ENCODE measurements at regions not wholly inside any gene's neighbourhood (a gene's known extent, or its start where the extent isn't known, plus 50 kb on each side); places are given as distances from the start of the nearest gene placed in this dataset.

- H3K9me3 ChIP-seq (ENCODE audit: control insufficient read depth, insufficient read depth, low read depth, low read length): no peaks in the 10 kb centered on the region
- H3K4me1 ChIP-seq (ENCODE audit: control insufficient read depth, extremely low read depth, insufficient read depth, low read length): no peaks in the 10 kb centered on the region
- no peaks in the 10 kb centered on the region for H4K20me1 ChIP-seq (ENCODE audit: control insufficient read depth, extremely low read depth, insufficient read depth, low read length)
- no peak for TF ChIP-seq EZH2 (IDR thresholded peaks at IDR 0.05; ENCODE audit: low read length, missing control alignments)
- TF ChIP-seq, protein P1, sequence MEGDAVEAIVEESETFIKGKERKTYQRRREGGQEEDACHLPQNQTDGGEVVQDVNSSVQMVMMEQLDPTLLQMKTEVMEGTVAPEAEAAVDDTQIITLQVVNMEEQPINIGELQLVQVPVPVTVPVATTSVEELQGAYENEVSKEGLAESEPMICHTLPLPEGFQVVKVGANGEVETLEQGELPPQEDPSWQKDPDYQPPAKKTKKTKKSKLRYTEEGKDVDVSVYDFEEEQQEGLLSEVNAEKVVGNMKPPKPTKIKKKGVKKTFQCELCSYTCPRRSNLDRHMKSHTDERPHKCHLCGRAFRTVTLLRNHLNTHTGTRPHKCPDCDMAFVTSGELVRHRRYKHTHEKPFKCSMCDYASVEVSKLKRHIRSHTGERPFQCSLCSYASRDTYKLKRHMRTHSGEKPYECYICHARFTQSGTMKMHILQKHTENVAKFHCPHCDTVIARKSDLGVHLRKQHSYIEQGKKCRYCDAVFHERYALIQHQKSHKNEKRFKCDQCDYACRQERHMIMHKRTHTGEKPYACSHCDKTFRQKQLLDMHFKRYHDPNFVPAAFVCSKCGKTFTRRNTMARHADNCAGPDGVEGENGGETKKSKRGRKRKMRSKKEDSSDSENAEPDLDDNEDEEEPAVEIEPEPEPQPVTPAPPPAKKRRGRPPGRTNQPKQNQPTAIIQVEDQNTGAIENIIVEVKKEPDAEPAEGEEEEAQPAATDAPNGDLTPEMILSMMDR (conservative IDR thresholded peaks at IDR 0.05 in 1 of 2, IDR thresholded peaks at IDR 0.05 in 1 of 2; ENCODE audit: low read depth in 1 of 2, low read length in 2 of 2): no peak
- H3K79me2 ChIP-seq (ENCODE audit: control insufficient read depth, insufficient read depth, low read length): no peaks in the 10 kb centered on the region
- no peak for DNase-seq (ENCODE audit: low read depth in 2 of 2)
- no peaks in the 10 kb centered on the region for H3K27me3 ChIP-seq (ENCODE audit: control insufficient read depth, insufficient read depth, low read length)
- no peak overlapping the region for H3K9ac ChIP-seq (ENCODE audit: insufficient read depth, low read length)
- no peak overlapping the region for H3K4me2 ChIP-seq (ENCODE audit: extremely low read depth, insufficient read depth, low read length)
- no peak overlapping the region for H2AFZ ChIP-seq (ENCODE audit: low read length)
- H3K4me3 ChIP-seq (replicated peaks in 1 of 4; ENCODE audit: control extremely low read depth in 1 of 4, insufficient read depth in 1 of 4, low read depth in 3 of 4, low read length in 4 of 4): no peak overlapping the region
- H3K36me3 ChIP-seq (ENCODE audit: control insufficient read depth, insufficient read depth, low read length): no peaks in the 10 kb centered on the region
- H3K27ac ChIP-seq (ENCODE audit: insufficient read depth, low read length): no peak overlapping the region
These were observed 125.3 kb upstream of the GPC1 start for GRCh38 chr2:240310201-240310600.

DNA sequence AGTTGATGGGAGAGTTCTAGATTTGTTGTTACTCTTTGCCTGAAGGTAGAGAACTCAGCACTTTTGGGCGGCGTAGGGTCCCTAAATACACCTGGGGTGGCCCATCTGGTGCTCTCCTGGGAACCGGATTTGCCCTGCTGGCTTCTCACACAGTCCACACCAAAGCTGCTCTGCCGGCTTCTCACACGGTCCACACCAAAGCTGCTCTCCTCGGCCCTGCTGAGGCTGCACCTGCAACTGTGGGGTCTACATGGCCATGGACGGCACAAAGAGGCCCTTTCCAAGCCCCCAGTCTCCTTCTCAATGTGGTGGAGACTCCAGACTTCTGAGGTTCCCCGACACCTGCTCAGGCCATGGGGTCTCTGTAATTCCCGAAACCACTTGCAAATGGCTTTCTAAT is 124.8 kb upstream of the GPC1 start:
- TF ChIP-seq EZH2 (IDR thresholded peaks at IDR 0.05; ENCODE audit: low read length, missing control alignments): no peak
- TF ChIP-seq, protein P1 (conservative IDR thresholded peaks at IDR 0.05 in 1 of 2, IDR thresholded peaks at IDR 0.05 in 1 of 2; ENCODE audit: low read depth in 1 of 2, low read length in 2 of 2): no peak
- no peak overlapping the region for H3K27ac ChIP-seq (ENCODE audit: insufficient read depth, low read length)
- no peak overlapping the region for H3K9ac ChIP-seq (ENCODE audit: insufficient read depth, low read length)
- no peak overlapping the region for H2AFZ ChIP-seq (ENCODE audit: low read length)
- no peaks in the 10 kb centered on the region for H4K20me1 ChIP-seq (ENCODE audit: control insufficient read depth, extremely low read depth, insufficient read depth, low read length)
- no peaks in the 10 kb centered on the region for H3K79me2 ChIP-seq (ENCODE audit: control insufficient read depth, insufficient read depth, low read length)
- no peaks in the 10 kb centered on the region for H3K4me1 ChIP-seq (ENCODE audit: control insufficient read depth, extremely low read depth, insufficient read depth, low read length)
- no peak overlapping the region for H3K4me2 ChIP-seq (ENCODE audit: extremely low read depth, insufficient read depth, low read length)
- no peaks in the 10 kb centered on the region for H3K9me3 ChIP-seq (ENCODE audit: control insufficient read depth, insufficient read depth, low read depth, low read length)
- no peak for DNase-seq (ENCODE audit: low read depth in 2 of 2)
- H3K4me3 ChIP-seq (replicated peaks in 1 of 4; ENCODE audit: control extremely low read depth in 1 of 4, insufficient read depth in 1 of 4, low read depth in 3 of 4, low read length in 4 of 4): no peak overlapping the region
- no peaks in the 10 kb centered on the region for H3K27me3 ChIP-seq (ENCODE audit: control insufficient read depth, insufficient read depth, low read length)
- no peaks in the 10 kb centered on the region for H3K36me3 ChIP-seq (ENCODE audit: control insufficient read depth, insufficient read depth, low read length)

- H3K4me1 ChIP-seq (ENCODE audit: control insufficient read depth, extremely low read depth, insufficient read depth, low read length): no peaks in the 10 kb centered on the region
- H3K27me3 ChIP-seq (ENCODE audit: control insufficient read depth, insufficient read depth, low read length): no peaks in the 10 kb centered on the region
- H3K4me3 ChIP-seq (replicated peaks in 1 of 4; ENCODE audit: control extremely low read depth in 1 of 4, insufficient read depth in 1 of 4, low read depth in 3 of 4, low read length in 4 of 4): no peak overlapping the region
- no peaks in the 10 kb centered on the region for H3K36me3 ChIP-seq (ENCODE audit: control insufficient read depth, insufficient read depth, low read length)
- TF ChIP-seq, protein P1 (conservative IDR thresholded peaks at IDR 0.05 in 1 of 2, IDR thresholded peaks at IDR 0.05 in 1 of 2; ENCODE audit: low read depth in 1 of 2, low read length in 2 of 2): no peak
- TF ChIP-seq EZH2 (IDR thresholded peaks at IDR 0.05; ENCODE audit: low read length, missing control alignments): no peak
- no peaks in the 10 kb centered on the region for H4K20me1 ChIP-seq (ENCODE audit: control insufficient read depth, extremely low read depth, insufficient read depth, low read length)
- H3K4me2 ChIP-seq (ENCODE audit: extremely low read depth, insufficient read depth, low read length): no peak overlapping the region
- DNase-seq (ENCODE audit: low read depth in 2 of 2): no peak
- no peaks in the 10 kb centered on the region for H3K9me3 ChIP-seq (ENCODE audit: control insufficient read depth, insufficient read depth, low read depth, low read length)
- H3K27ac ChIP-seq (ENCODE audit: insufficient read depth, low read length): no peak overlapping the region
- no peaks in the 10 kb centered on the region for H3K79me2 ChIP-seq (ENCODE audit: control insufficient read depth, insufficient read depth, low read length)
- no peak overlapping the region for H3K9ac ChIP-seq (ENCODE audit: insufficient read depth, low read length)
- no peak overlapping the region for H2AFZ ChIP-seq (ENCODE audit: low read length)
These were observed 123.6 kb upstream of the GPC1 start for GRCh38 chr2:240311821-240312220.
